SK-N-DZ (cell line): ENCODE measurements at regions not wholly inside any gene's neighbourhood (a gene's known extent, or its start where the extent isn't known, plus 50 kb on each side); places are given as distances from the start of the nearest gene placed in this dataset.

Source experiments
- DNase-seq: peaks from one replicate; pipeline ENCODE4 v3.0.0-alpha.2; 2015; ENCODE audit warnings: low spot score

- DNase-seq: no peak
Measured at GRCh38 chr3:72405943-72406566, 442.2 kb downstream of the SHQ1 start.

- no peak for DNase-seq
Measured at GRCh38 chr3:72401005-72401545, 447.2 kb downstream of the SHQ1 start.

- DNase-seq: no peak
Measured at GRCh38 chr3:72398781-72399180, 449.5 kb downstream of the SHQ1 start.

- no peak for DNase-seq
Measured at GRCh38 chr3:72397586-72397985, 450.7 kb downstream of the SHQ1 start.

GRCh38 chr3:72396899-72397298, 451.3 kb downstream of the SHQ1 start:
- no peak for DNase-seq

GRCh38 chr3:72395776-72396311, 452.4 kb downstream of the SHQ1 start:
- DNase-seq: no peak

GRCh38 chr3:72393455-72393854, 454.8 kb downstream of the SHQ1 start:
- no peak for DNase-seq

- DNase-seq: no peak
Measured at GRCh38 chr3:72391659-72392058, 456.6 kb downstream of the SHQ1 start.

GRCh38 chr3:72390841-72391240, 457.4 kb downstream of the SHQ1 start:
- DNase-seq: no peak

GRCh38 chr3:72388644-72389043, 459.6 kb downstream of the SHQ1 start:
- no peak for DNase-seq

- no peak for DNase-seq
Measured at GRCh38 chr3:72388117-72388516, 460.1 kb downstream of the SHQ1 start.

GRCh38 chr3:72386327-72387000, 461.8 kb downstream of the SHQ1 start:
- no peak for DNase-seq

GRCh38 chr3:72385167-72385566, 463.1 kb downstream of the SHQ1 start:
- no peak for DNase-seq

GRCh38 chr3:72384602-72385001, 463.6 kb downstream of the SHQ1 start:
- DNase-seq: no peak

GRCh38 chr3:72383883-72384282, 464.4 kb downstream of the SHQ1 start:
- no peak for DNase-seq

GRCh38 chr3:72383230-72383629, 465.0 kb downstream of the SHQ1 start:
- DNase-seq: no peak

- DNase-seq: no peak
Measured at GRCh38 chr3:72382460-72382859, 465.8 kb downstream of the SHQ1 start.

- DNase-seq: no peak
Measured at GRCh38 chr3:72381584-72381983, 466.7 kb downstream of the SHQ1 start.

GRCh38 chr3:72380711-72381493, 467.3 kb downstream of the SHQ1 start:
- no peak for DNase-seq

- DNase-seq: no peak
Measured at GRCh38 chr3:72380193-72380592, 468.1 kb downstream of the SHQ1 start.

- peak; percentile 21 for DNase-seq
Measured at GRCh38 chr3:72379500-72380187, 468.6 kb downstream of the SHQ1 start.

- DNase-seq: no peak
Measured at GRCh38 chr3:72378287-72378686, 470.0 kb downstream of the SHQ1 start.
